SU-DHL-6 (cell line): ENCODE measurements at regions not wholly inside any gene's neighbourhood (a gene's known extent, or its start where the extent isn't known, plus 50 kb on each side); places are given as distances from the start of the nearest gene placed in this dataset.

Experiments
- CTCF ChIP-seq: fragments of 200-600 bp; sonication (generic); IDR thresholded peaks from one replicate; pipeline ENCODE4 v1.5.1; 2017; ENCODE audit warnings: antibody characterized with exemption, mild to moderate bottlenecking, low read length, moderate library complexity; ENCODE audit not compliant: insufficient read depth, poor library complexity, severe bottlenecking
- EZH2phosphoT487 ChIP-seq: fragments of 200-600 bp; sonication (generic), shearing (Covaris generic); conservative IDR thresholded peaks from 2 replicates; pipeline ENCODE4 v1.6.1; 2018; ENCODE audit warnings: mild to moderate bottlenecking, antibody characterized with exemption, low read length, moderate library complexity, mixed read lengths

GRCh38 chr6:811831-812230 is 118.9 kb upstream of the EXOC2 start:
- TF ChIP-seq CTCF, result no peak
- TF ChIP-seq EZH2phosphoT487, result no peak
